HG03196 (cell line): ENCODE measurements at regions not wholly inside any gene's neighbourhood (a gene's known extent, or its start where the extent isn't known, plus 50 kb on each side); places are given as distances from the start of the nearest gene placed in this dataset.

Experiments used
- ATAC-seq: cut with Tn5 transposase; IDR thresholded peaks from one replicate; pipeline ENCODE4 v1.9.1; 2021; ENCODE audit not compliant: unreplicated experiment

GRCh38 chr1:232386294-232386693, 243.6 kb downstream of the SIPA1L2 start:
- no peak for ATAC-seq

- ATAC-seq, result no peak
Measured at GRCh38 chr1:232385221-232385620, 244.7 kb downstream of the SIPA1L2 start.

- no peak for ATAC-seq
Measured at GRCh38 chr1:232384171-232384883, 245.6 kb downstream of the SIPA1L2 start.

GRCh38 chr1:232383455-232384123, 246.3 kb downstream of the SIPA1L2 start:
- no peak for ATAC-seq

- ATAC-seq, result no peak
Measured at GRCh38 chr1:232382671-232383070, 247.3 kb downstream of the SIPA1L2 start.

GRCh38 chr1:232381394-232382100, 248.4 kb downstream of the SIPA1L2 start:
- ATAC-seq, result no peak

GRCh38 chr1:232380596-232380995, 249.3 kb downstream of the SIPA1L2 start:
- no peak for ATAC-seq

- ATAC-seq, result no peak
Measured at GRCh38 chr1:232380131-232380530, 249.8 kb downstream of the SIPA1L2 start.

GRCh38 chr1:232379063-232379434, 250.9 kb downstream of the SIPA1L2 start:
- no peak for ATAC-seq

GRCh38 chr1:232378266-232379062, 251.5 kb downstream of the SIPA1L2 start:
- ATAC-seq, result no peak

- no peak for ATAC-seq
Measured at GRCh38 chr1:232377494-232377770, 252.5 kb downstream of the SIPA1L2 start.

- no peak for ATAC-seq
Measured at GRCh38 chr1:232376632-232377493, 253.1 kb downstream of the SIPA1L2 start.

GRCh38 chr1:232372841-232373440, 257.0 kb downstream of the SIPA1L2 start:
- no peak for ATAC-seq

- no peak for ATAC-seq
Measured at GRCh38 chr1:232372431-232372830, 257.5 kb downstream of the SIPA1L2 start.

GRCh38 chr1:232369451-232370296, 260.3 kb downstream of the SIPA1L2 start:
- ATAC-seq, result no peak

- ATAC-seq, result no peak
Measured at GRCh38 chr1:232368821-232369321, 261.1 kb downstream of the SIPA1L2 start.

GRCh38 chr1:232367293-232367692, 262.6 kb downstream of the SIPA1L2 start:
- no peak for ATAC-seq

- ATAC-seq, result no peak
Measured at GRCh38 chr1:232364654-232365382, 265.1 kb downstream of the SIPA1L2 start.
